ENCODE measurements at regions not wholly inside any gene's neighbourhood (a gene's known extent, or its start where the extent isn't known, plus 50 kb on each side); places are given as distances from the start of the nearest gene placed in this dataset.

GRCh38 chr20:11522366-11522741 is 395.3 kb upstream of the BTBD3 start:
- TF ChIP-seq SPI1 (IDR thresholded peaks at IDR 0.05; ENCODE audit: low read depth, low read length) = no peak
- no peak for TF ChIP-seq POLR2A (IDR thresholded peaks at IDR 0.05; ENCODE audit: low read depth, low read length)
- no peak for TF ChIP-seq POLR2AphosphoS5 (IDR thresholded peaks at IDR 0.05; ENCODE audit: low read depth, low read length)
- TF ChIP-seq TAF1 (IDR thresholded peaks at IDR 0.05; ENCODE audit: low read depth, low read length) = no peak
